ENCODE measurements at regions not wholly inside any gene's neighbourhood (a gene's known extent, or its start where the extent isn't known, plus 50 kb on each side); places are given as distances from the start of the nearest gene placed in this dataset.
A peak's percentile ranks its signal among the peaks of the same experiment; 100 is the strongest.

DNA sequence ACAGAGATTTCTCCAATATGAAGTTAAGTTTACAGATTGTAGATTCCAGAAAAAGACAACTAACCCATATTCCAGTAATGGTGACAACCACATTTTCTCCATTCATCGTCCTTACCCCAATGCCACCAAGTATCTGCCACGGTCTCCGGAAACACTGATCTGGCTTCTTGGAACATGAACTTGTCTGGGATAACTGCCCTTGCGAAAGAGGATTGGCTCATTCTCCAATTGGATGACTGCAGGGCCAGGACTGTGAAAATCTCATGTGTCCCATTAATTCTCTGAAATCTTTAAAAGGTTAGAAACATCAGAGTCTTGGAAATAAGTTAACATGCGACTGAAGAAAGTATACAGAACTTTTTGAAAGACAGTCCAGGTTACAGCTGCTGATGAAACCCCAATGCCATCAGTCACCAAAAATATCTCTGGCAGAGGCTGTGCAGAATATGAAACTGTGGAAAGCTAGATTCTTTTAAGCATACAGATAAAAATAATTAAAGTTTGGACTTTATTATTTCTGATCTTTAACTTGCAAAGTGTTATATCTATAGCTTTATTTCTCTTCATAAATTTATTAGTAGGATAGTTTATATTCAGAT is 496.9 kb downstream of the PPARGC1A start:
- ChIA-PET POLR2A (ENCODE audit: low non-redundant PET) (no interaction called here), CTCF (no interaction called here)
- TF ChIP-seq, protein P1, sequence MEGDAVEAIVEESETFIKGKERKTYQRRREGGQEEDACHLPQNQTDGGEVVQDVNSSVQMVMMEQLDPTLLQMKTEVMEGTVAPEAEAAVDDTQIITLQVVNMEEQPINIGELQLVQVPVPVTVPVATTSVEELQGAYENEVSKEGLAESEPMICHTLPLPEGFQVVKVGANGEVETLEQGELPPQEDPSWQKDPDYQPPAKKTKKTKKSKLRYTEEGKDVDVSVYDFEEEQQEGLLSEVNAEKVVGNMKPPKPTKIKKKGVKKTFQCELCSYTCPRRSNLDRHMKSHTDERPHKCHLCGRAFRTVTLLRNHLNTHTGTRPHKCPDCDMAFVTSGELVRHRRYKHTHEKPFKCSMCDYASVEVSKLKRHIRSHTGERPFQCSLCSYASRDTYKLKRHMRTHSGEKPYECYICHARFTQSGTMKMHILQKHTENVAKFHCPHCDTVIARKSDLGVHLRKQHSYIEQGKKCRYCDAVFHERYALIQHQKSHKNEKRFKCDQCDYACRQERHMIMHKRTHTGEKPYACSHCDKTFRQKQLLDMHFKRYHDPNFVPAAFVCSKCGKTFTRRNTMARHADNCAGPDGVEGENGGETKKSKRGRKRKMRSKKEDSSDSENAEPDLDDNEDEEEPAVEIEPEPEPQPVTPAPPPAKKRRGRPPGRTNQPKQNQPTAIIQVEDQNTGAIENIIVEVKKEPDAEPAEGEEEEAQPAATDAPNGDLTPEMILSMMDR (conservative IDR thresholded peaks at IDR 0.05; ENCODE audit: low read depth) = no peak
- no peak overlapping the region for H3K27ac ChIP-seq
- DNase-seq (ENCODE audit: low spot score) = no peak

DNA sequence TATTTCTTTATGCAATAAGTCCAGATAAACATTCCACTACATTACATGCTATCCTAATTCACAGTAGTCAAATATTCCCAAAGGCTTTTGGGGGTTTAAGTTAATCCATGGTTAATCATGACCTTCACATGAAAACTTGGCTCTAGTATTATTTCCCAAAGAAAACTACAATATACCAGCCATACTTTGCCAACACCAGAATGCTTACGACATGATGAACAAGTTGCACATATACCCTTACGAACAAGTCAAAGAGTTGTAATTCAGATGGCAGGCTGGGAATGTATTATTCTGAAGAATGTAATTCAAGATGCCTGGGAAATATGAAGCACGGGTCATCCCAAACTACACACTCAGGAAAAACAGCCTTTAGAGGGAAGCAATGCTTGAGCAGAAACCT is 499.6 kb downstream of the PPARGC1A start:
- H3K27ac ChIP-seq = no peak overlapping the region
- DNase-seq (ENCODE audit: low spot score) = no peak
- TF ChIP-seq, protein P1 (conservative IDR thresholded peaks at IDR 0.05; ENCODE audit: low read depth) = no peak
- POLR2A ChIA-PET (ENCODE audit: low non-redundant PET) = no interaction called here
- CTCF ChIA-PET = no interaction called here

DNA sequence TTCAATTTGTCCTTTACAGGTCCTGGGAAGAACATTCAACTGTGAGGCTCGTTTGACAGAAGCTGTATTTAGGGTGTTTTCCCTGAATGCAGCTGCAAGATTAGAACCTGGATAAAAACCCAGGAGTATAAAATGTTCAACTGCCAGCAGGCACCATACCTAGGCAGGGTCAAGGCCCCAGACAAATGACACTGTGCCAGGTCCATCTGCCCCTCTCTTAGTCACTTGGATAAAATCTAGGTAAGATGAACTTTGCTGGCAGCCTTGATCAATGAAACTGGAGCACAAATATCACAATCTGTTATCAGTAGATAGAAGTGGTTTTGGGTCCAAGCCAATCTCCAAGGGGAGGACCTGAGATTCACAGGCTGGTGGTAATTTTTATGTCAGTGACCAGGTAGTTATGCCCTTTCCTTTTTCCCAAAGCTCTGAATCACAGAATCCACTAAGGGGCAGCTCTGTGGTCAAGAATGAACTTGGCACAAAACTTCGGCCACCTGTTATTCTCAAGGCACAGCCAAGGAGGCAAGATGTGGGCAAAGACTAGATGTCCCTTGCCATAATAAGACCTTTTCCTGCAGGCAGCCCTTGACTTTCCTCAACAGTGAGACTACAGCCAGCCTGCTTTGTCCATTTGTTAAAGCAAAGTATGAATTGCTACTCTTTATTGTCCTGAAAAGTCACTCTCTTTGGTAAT is 501.0 kb downstream of the PPARGC1A start:
- TF ChIP-seq, protein P1 (conservative IDR thresholded peaks at IDR 0.05; ENCODE audit: low read depth) = no peak
- DNase-seq (ENCODE audit: low spot score) = no peak
- CTCF ChIA-PET = interaction anchor here (0.6 kb wide), 1 partner anchor 31 kb away, joined by 6 read pairs; no protein-coding TSS in a partner anchor
- POLR2A ChIA-PET (ENCODE audit: low non-redundant PET) = no interaction called here
- H3K27ac ChIP-seq = no peak overlapping the region

DNA sequence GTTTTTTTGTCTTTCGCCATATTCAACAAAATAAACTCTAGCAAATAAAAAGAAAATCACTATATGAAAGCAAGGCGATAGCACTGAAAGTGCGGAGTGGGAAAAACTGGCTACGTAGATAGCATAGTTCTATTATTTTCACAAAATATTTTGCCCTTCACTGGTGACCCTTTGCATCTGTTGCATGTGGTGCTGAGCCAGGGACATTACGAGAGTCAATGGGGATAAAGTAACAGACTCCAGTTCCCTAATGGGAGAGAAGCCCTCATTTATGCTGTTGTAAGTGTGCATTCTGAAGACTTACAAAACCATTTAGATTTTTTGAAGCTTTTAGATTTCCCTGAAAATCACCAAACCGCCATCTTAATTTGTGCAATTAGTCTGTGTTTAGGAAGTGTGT is 501.6 kb downstream of the PPARGC1A start:
- POLR2A ChIA-PET (ENCODE audit: low non-redundant PET) = no interaction called here
- TF ChIP-seq, protein P1 (conservative IDR thresholded peaks at IDR 0.05; ENCODE audit: low read depth) = no peak

DNA sequence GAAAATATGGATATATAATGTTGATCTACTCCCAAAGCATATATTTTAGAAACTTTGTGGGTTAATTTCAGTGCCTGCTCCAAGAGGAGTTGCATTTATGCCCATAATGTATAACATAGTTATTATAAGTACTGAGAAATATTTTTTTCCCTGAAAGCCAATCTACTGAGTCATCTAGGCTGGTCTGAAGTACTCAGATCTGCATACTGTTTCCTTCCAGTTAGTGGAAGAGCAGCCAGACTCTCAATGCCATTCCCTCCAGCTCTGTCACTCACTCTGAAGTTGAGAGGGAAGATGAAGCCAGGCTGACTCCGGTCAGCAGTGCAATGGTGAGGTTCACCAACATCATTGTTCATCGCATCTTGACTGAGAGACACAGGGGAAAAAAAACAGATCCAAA is 505.1 kb downstream of the PPARGC1A start:
- DNase-seq (ENCODE audit: low spot score) = peak; percentile 4
- TF ChIP-seq, protein P1 (conservative IDR thresholded peaks at IDR 0.05; ENCODE audit: low read depth) = no peak
- CTCF ChIA-PET = no interaction called here
- POLR2A ChIA-PET (ENCODE audit: low non-redundant PET) = no interaction called here
- no peak overlapping the region for H3K27ac ChIP-seq

More for the DNA sequence above, 501.6 kb downstream of the PPARGC1A start:
- DNase-seq (ENCODE audit: low spot score) = no peak
- no peak overlapping the region for H3K27ac ChIP-seq
- CTCF ChIA-PET = no interaction called here

DNA sequence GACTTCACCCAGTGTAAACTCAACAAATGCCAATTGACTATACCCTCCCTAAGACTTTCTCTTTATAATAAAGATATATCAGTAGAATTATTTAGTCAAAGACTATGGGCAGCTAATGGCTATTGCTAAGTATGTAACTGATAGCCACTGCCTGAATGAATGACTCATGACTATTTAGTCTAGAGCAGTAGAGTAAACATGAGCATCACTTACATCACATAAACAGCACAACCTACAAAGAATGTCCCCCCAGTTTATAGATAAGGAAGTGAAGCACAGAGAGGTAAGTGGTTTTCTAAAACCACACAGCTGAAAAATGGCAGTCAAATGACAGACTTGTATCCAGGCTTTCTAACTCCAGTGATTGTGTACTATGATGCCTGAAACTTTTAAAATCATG is 507.0 kb downstream of the PPARGC1A start:
- TF ChIP-seq, protein P1 (conservative IDR thresholded peaks at IDR 0.05; ENCODE audit: low read depth) = no peak
- POLR2A ChIA-PET (ENCODE audit: low non-redundant PET) = no interaction called here
- DNase-seq (ENCODE audit: low spot score) = no peak
- no peak overlapping the region for H3K27ac ChIP-seq
- CTCF ChIA-PET = no interaction called here

All from RWPE1 (cell line).